Natural killer cell (primary cell): ENCODE measurements at regions not wholly inside any gene's neighbourhood (a gene's known extent, or its start where the extent isn't known, plus 50 kb on each side); places are given as distances from the start of the nearest gene placed in this dataset.

Source experiments
- ATAC-seq, 3 donors: fragments of 150-1000 bp in 2 of 3; fragments of 200-7000 bp in 1 of 3; cut with Tn5 transposase; 1 replicate in 1 of 3; 2 replicates in 2 of 3; pipeline ENCODE4 v1.10.0; 2021; ENCODE audit warnings: mild to moderate bottlenecking in 2 of 3, moderate library complexity in 2 of 3
- DNase-seq, 2 donors: peaks; one replicate each; pipeline versions ENCODE4 v3.0.0 to v3.0.0-alpha.2; 2013 to 2021; ENCODE audit warnings: mixed read lengths in 1 of 2
- H3K27ac ChIP-seq: one replicate; pipeline ENCODE4 v1.5.1; 2013; ENCODE audit warnings: mild to moderate bottlenecking, low read length
- H3K27me3 ChIP-seq: one replicate; pipeline ENCODE4 v1.6.1; 2013; ENCODE audit warnings: low read length; ENCODE audit not compliant: control insufficient read depth, insufficient read depth
- H3K36me3 ChIP-seq: one replicate; pipeline ENCODE4 v1.6.1; 2013; ENCODE audit warnings: low read length; ENCODE audit not compliant: control insufficient read depth, insufficient read depth
- H3K4me1 ChIP-seq: one replicate; pipeline ENCODE4 v1.6.1; 2013; ENCODE audit warnings: low read length; ENCODE audit not compliant: control insufficient read depth, insufficient read depth
- H3K4me3 ChIP-seq: one replicate; pipeline ENCODE4 v1.5.1; 2013; ENCODE audit warnings: low read length
- H3K9me3 ChIP-seq: one replicate; pipeline ENCODE4 v1.6.1; 2013; ENCODE audit warnings: low read length; ENCODE audit not compliant: control insufficient read depth, insufficient read depth
- H3K27ac Mint-ChIP-seq, 2 donors: one replicate each; pipeline ENCODE4 v1.8.0; 2022; ENCODE audit warnings: mild to moderate bottlenecking in 2 of 2, mixed read lengths in 2 of 2, moderate library complexity in 1 of 2
- H3K27me3 Mint-ChIP-seq, 2 donors: one replicate each; pipeline ENCODE4 v1.8.0; 2022; ENCODE audit warnings: low read depth in 2 of 2, mixed read lengths in 2 of 2
- H3K36me3 Mint-ChIP-seq: one replicate; pipeline ENCODE4 v1.8.0; 2022; ENCODE audit warnings: mixed read lengths
- H3K4me1 Mint-ChIP-seq, 2 donors: one replicate each; pipeline ENCODE4 v1.8.0; 2022; ENCODE audit warnings: mixed read lengths in 2 of 2
- H3K4me3 Mint-ChIP-seq: one replicate; pipeline ENCODE4 v1.8.0; 2022; ENCODE audit warnings: mild to moderate bottlenecking, moderate library complexity, mixed read lengths
- H3K9me3 Mint-ChIP-seq, 2 donors: one replicate each; pipeline ENCODE4 v1.8.0; 2022; ENCODE audit warnings: mixed read lengths in 2 of 2
- CTCF ChIP-seq: fragments of 200-600 bp; IDR thresholded peaks from one replicate; pipeline ENCODE4 v1.8.0; 2022; ENCODE audit warnings: antibody characterized with exemption
- WGBS: methylation state at CpG from one replicate; pipeline ENCODE4 v1.1.7; 2013; ENCODE audit warnings: missing lambda C conversion rate; ENCODE audit not compliant: insufficient coverage; 5-methylcytosine and 5-hydroxymethylcytosine counted together
- intact Hi-C: fragments of 100-400 bp; cut with micrococcal nuclease; formaldehyde crosslinking; loops from one replicate; pipeline ENCODE4 v1.14.2; 2022

- Mint-ChIP-seq H3K27me3 (no peaks in the 10 kb centered on the region), H3K27ac (no peak overlapping the region), H3K9me3 (peaks cover 5 to 10% of the 10 kb centered on the region in 2 donors), H3K36me3 (no peaks in the 10 kb centered on the region), H3K4me3 (no peak overlapping the region), H3K4me1 (no peaks in the 10 kb centered on the region)
- no CpG with 5 or more reads among the region's 3 CpGs for WGBS
- DNase-seq (no peak), ATAC-seq (no peak)
- H3K27me3 ChIP-seq: no peaks in the 10 kb centered on the region
- H3K36me3 ChIP-seq: no peaks in the 10 kb centered on the region
- no peaks in the 10 kb centered on the region for H3K9me3 ChIP-seq
- intact Hi-C loops: no loop called here
- H3K4me3 ChIP-seq: no peak overlapping the region
- H3K27ac ChIP-seq: no peak overlapping the region
- no peaks in the 10 kb centered on the region for H3K4me1 ChIP-seq
- no peak for TF ChIP-seq CTCF
Observed at GRCh38 chr13:76048131-76048530, 412.0 kb downstream of the LMO7 start.

GRCh38 chr13:76043874-76044273 is 407.7 kb downstream of the LMO7 start:
- WGBS: 83% methylated on average over 1 of the region's 1 CpG
- H3K36me3 ChIP-seq: no peaks in the 10 kb centered on the region
- H3K4me3 Mint-ChIP-seq: no peak overlapping the region
- no peak overlapping the region for H3K27ac Mint-ChIP-seq
- H3K4me1 ChIP-seq: no peaks in the 10 kb centered on the region
- no peak overlapping the region for H3K4me3 ChIP-seq
- H3K27ac ChIP-seq: no peak overlapping the region
- H3K9me3 Mint-ChIP-seq: peaks cover 4 to 7% of the 10 kb centered on the region in 2 donors
- H3K4me1 Mint-ChIP-seq: no peaks in the 10 kb centered on the region
- intact Hi-C loops: no loop called here
- no peaks in the 10 kb centered on the region for H3K27me3 Mint-ChIP-seq
- H3K36me3 Mint-ChIP-seq: no peaks in the 10 kb centered on the region
- ATAC-seq (no peak), DNase-seq (no peak)
- TF ChIP-seq CTCF: no peak
- H3K27me3 ChIP-seq: no peaks in the 10 kb centered on the region
- no peaks in the 10 kb centered on the region for H3K9me3 ChIP-seq

- no peak for TF ChIP-seq CTCF
- H3K4me1 Mint-ChIP-seq: no peaks in the 10 kb centered on the region
- intact Hi-C loops: no loop called here
- Histone ChIP-seq H3K4me1 (no peaks in the 10 kb centered on the region), H3K27me3 (no peaks in the 10 kb centered on the region), H3K27ac (no peak overlapping the region), H3K4me3 (no peak overlapping the region), H3K9me3 (no peaks in the 10 kb centered on the region), H3K36me3 (no peaks in the 10 kb centered on the region)
- no peak for DNase-seq
- peaks cover 2 to 4% of the 10 kb centered on the region in 2 donors for H3K9me3 Mint-ChIP-seq
- no peaks in the 10 kb centered on the region for H3K36me3 Mint-ChIP-seq
- H3K27me3 Mint-ChIP-seq: no peaks in the 10 kb centered on the region
- H3K4me3 Mint-ChIP-seq: no peak overlapping the region
- H3K27ac Mint-ChIP-seq: no peak overlapping the region
- WGBS: 87% methylated on average over 3 of the region's 3 CpGs
- no peak for ATAC-seq
Observed at GRCh38 chr13:76038920-76039716, 403.0 kb downstream of the LMO7 start.

GRCh38 chr13:76036176-76036575 is 400.0 kb downstream of the LMO7 start:
- no peaks in the 10 kb centered on the region for H3K36me3 ChIP-seq
- Mint-ChIP-seq H3K4me1 (no peaks in the 10 kb centered on the region), H3K9me3 (peaks cover 5 to 7% of the 10 kb centered on the region in 2 donors), H3K36me3 (no peaks in the 10 kb centered on the region), H3K27me3 (no peaks in the 10 kb centered on the region), H3K4me3 (no peak overlapping the region), H3K27ac (no peak overlapping the region)
- H3K27me3 ChIP-seq: no peaks in the 10 kb centered on the region
- H3K4me1 ChIP-seq: no peaks in the 10 kb centered on the region
- no peak for TF ChIP-seq CTCF
- ATAC-seq (no peak), DNase-seq (no peak)
- H3K9me3 ChIP-seq: no peaks in the 10 kb centered on the region
- WGBS: 41% methylated on average over 1 of the region's 1 CpG
- no peak overlapping the region for H3K27ac ChIP-seq
- intact Hi-C loops: no loop called here
- H3K4me3 ChIP-seq: no peak overlapping the region
